GM18508 (cell line): ENCODE measurements at regions not wholly inside any gene's neighbourhood (a gene's known extent, or its start where the extent isn't known, plus 50 kb on each side); places are given as distances from the start of the nearest gene placed in this dataset.
"Not testable (repeated sequence)": the region's sequence is repeated elsewhere in the genome, so short reads cannot be mapped to it uniquely, and the experiment has no call there.

Experiments
- ATAC-seq: cut with Tn5 transposase; IDR thresholded peaks from one replicate; pipeline ENCODE4 v1.9.1; 2021; ENCODE audit warnings: moderate number of reproducible peaks; ENCODE audit not compliant: insufficient read depth, unreplicated experiment

DNA sequence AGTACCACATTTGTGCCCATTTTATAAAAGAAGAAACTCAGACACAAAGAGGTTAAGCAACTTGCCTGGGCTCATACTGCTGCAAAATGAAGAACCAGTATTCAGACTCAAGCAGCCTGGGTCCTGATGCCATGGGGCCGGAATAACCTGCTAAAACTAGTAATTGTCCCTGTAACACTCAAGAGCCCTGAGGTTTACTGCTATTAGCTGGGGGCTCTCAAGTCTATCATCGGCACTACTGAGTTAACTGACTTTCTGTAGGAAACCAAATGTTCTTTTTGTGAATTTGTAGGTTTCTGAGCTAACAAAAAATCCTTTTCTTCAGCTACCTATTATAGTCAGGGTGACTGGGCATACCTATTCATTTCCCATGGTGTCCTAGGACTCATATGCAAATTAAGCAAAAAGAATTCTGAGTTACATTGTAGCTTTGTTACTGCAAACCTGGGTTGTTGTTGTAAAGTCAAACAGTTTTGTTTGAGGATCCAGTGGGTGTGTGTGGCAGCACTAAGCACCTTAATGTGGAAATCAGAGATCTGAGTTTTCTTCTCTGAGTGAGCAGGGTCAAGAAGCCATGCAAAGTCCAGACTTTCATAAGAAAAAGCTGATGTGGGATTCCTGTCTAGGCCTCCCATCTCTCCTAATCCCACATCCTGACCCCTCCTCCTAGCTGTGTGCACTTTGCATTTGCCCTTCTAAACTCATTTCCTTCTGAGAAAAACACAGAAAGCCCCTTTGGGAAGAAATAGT, 72.4 kb upstream of the TNP1 start:
- ATAC-seq, result no peak

DNA sequence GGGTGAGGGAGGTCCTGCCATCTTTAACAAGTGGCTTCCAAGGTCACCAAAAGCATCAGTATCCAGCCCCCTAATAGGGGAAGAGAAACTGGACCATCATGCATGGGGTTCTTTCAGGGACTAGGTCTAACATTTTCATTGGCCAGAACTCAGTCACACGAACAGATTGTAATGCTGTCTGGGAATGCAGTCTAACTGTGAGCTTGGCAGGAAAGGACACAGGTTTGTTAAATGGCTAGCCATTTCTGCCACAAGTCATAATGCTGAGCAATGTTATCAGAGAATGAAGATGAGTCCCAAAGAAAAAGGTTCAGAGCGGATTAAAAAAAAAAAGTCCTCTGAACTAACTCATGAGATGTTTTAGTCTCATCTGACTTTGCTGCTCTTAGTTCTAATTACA, 70.9 kb upstream of the TNP1 start:
- no peak for ATAC-seq

DNA sequence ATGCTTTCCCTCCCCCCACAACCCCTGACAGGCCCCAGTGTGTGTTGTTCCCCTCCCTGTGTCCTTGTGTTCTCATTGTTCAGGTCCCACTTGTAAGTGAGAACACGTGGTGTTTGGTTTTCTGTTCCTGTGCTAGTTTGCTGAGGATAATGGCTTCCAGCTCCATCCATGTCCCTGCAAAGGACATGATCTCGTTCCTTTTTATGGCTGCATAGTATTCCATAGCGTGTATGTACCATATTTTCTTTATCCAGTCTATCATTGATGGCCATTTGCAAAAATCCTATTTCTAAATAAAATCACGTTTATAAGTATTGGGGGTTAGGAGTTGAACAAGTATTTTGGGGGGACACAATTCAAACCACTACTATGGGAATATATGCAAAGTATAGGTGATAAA, 69.5 kb upstream of the TNP1 start:
- ATAC-seq, result not testable (repeated sequence)

DNA sequence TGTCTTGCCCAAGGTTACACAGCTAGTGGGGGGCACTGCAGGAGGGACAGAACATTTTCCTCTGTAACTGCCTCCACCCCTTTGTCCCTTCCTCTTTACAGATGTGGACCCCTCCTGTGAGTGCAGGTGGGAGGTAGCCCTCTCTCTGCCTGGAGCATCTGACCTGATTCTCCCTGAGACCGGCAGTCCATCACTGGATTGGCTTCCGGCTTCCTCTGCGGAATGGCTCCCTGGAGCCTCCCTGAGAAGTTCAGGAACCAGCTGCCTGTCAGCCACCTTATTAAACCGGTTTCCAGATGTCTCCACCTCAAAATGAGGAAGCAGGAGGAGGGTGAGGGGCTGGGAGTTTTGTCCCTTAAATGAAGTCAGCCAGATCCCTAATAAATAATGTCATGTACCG, 67.3 kb upstream of the TNP1 start:
- ATAC-seq, result no peak

DNA sequence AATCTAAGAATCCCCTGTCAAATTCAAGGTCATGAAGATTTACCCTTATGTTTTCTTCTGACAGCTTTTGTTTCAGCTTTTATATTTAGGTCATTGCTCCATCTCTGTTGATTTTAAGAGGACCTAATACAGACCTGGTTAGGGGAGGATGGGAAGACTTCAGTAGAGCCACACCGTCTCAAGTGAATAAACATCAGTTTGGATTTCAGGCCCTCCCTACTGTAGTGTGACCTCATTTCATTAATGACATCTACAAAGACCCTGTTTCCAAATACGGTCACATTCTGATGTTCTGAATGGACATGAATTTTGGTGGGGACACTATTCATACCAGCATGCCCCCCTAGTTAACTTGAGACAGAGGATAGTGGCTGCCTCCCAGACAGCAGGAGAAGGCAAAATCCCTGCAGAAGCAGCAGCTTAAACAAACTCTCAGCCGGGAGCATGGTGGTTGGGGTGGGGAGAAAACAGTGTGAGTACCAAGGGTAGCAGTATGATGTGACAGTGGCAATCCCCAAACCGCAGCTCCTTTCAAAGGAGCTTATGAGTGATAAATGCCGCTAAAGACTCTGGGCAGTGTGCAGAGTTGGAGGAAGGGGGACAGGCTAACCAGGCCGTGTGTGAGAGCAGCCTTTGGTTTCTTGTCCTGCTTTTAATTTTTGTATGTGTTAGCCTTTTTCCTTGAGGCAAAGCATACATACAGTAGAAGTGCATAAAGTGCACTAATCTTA, 65.9 kb upstream of the TNP1 start:
- no peak for ATAC-seq

DNA sequence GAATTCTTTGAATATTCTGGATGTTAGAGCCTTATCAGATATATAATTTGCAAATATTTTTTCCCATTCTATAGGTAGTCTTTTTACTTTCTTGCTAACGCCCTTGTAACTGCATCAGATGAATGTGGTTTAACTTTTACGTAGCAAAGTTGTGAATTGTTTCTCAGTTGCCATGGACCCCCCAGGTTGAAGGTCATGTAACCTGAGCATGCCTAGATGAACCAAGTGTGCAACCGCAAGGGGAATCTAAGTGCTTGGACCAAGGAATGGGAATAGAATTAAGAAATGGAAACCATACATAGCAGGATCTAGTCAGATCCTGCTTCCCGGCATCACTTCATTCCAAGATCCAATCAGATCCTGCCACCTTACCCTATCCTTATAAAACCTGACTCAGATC, 65.1 kb upstream of the TNP1 start:
- no peak for ATAC-seq

DNA sequence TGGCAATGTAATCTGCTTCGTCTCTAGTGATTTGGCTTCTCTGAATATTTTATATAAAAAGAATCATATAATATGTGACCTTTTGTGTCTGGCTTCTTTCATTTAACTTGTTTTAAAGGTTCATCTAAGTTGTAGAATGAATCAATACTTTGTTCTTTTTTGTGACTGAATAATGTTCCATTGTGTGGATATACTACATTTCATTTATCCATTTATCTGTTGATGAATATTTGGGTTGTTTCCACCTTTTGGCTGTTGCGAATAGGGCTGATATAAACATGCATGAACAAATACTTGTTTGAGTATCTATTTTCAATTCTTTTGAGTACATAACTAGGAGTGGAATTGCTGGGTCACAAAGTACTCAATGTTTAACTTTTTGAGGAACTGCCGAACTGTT, 63.8 kb upstream of the TNP1 start:
- no peak for ATAC-seq

DNA sequence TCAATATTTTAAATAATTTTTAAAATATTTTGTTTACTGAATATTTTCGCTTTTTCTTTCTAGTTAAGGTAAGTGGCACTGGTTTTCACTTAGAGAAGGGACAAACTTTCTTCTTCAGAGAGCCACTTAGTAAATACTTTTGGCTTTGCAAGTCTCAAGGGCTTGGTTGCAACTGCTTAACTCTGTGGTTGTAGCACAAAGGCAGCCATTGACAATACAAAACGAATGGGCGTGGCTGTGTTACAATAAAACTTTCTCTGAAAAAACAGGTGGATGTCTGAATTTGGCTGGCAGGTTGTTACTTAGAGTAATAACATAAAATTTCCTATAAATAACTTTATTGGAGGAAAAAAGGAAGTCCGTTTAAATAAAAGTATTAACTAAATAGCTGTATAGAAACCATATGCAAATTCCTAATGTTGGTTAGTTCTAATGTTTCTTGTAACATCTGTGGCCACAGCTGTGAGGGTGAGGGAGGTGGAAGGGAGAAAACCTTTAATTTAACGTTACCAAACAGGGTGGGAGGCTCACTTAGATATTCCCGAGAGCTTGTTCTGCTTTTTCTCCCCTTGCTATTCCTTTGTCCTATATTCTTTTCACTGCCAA, 62.4 kb upstream of the TNP1 start:
- ATAC-seq, result no peak

DNA sequence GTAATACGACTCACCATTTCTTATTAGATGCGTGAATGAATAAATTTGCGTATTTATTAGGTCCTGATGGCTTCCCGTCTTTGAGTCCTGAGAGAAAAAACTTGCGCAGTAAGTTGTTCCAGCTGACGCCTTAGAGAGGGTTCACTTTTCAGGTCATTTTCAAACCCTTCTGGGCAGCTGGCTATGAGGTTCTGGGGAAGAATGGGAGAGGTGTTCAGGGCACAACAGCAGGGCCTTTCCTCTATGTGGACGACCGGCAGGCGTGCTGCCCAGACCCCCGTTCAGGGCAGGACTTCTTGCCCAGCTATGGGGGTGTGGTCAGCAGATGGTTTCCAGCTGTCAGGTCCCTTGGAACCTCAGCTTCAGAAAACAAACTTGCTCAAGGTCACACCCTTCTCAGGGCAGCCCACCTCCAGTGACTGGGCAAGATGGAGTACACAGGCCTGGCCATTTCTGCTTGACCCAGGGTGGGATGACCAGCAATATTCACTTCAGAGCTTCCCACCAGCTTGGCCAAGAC, 61.1 kb upstream of the TNP1 start:
- no peak for ATAC-seq

DNA sequence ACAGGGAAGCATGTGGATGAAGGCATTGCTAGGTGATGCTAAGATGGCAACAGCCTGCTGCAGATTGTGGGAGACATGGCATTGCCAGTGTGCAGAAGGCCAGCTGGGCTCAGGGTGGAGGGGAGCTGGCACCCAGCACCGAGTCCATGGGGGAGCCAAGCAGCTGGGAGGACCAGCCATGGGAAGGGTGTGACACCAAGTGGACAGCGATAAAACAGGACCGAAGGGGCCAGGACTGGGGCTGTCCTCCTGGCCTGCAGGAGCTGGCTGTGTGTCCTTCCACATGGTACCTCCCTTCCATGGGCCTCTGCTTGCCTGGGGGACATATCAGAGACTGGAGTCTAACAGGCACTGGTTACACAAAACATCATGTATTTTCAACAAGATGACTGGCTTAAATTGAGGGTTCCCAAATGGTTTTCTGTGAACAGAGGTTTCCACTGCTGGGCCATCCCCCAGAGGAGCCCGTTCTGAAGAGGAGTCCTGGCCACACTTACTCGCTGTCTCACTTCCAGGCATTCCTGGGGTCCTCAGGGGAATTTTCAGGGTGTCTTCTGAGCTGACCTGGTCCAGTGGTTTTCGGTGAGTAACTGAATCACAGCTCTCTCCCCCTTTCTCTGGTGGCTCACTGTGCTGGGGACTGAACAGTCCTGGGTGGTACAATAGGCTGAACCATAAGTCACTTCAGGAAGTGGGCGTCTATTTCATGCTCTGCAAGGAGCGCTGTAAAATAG, 60.4 kb upstream of the TNP1 start:
- no peak for ATAC-seq

DNA sequence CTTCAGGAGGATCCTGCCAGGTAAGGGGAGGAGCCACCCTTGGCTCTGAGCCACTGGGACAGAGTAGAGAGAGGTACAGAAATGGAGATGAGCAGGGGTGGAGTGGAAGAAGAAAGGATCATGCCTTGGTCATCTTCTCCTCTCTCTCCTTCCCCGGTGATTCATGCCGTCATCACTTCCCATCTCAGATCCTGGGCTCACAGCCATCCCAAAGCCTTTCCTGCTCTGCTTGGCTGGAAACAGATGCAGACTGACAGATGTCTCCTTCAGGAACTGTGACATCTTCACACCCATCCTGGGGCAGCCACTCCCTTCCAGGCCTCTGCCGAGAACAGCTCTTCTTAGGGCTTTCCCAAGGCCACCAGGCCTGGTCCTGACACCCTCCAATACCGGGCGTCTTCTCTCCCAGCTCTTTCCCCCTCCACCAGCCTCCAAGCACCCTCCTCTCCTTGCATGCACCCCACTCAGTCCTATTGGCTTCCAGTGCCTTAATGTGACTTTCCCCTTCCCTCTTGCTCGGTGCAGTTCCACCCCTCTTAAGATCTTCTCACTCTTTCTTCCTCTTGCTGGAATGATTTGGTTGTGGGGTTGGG, 58.3 kb upstream of the TNP1 start:
- no peak for ATAC-seq

DNA sequence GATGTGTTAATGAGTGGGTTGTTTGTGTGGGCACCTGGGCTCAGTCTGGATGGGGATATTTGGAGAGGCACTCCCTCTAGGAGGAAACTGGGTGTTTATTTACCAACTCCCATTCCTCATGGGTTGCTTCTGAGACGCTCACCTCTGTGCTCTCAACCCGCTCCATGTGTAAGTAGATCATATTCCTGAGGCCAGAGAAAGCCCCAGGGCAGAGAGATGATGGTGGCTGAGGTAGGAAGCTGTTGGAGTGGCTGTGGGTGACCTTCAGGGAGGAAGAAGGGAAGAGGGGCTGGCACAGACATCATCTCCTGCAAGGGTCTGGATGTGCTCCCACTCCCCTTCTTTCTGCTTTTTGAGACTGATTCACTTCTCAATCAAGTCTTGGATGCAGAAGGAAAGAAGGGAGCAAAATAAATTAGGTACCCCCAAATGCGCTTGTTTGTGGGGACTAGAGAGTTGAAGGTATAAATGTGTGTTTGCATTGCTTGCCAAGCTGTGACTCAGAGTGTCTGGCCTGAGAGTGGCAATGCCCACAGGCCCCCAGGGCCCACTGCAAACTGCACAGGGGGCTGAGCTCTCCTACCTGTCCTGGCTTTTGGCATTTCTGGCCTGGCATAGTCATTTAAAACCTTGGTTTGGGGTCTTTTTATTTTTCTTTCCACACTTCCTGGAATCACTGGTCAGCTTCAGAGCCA, 57.2 kb upstream of the TNP1 start:
- no peak for ATAC-seq

DNA sequence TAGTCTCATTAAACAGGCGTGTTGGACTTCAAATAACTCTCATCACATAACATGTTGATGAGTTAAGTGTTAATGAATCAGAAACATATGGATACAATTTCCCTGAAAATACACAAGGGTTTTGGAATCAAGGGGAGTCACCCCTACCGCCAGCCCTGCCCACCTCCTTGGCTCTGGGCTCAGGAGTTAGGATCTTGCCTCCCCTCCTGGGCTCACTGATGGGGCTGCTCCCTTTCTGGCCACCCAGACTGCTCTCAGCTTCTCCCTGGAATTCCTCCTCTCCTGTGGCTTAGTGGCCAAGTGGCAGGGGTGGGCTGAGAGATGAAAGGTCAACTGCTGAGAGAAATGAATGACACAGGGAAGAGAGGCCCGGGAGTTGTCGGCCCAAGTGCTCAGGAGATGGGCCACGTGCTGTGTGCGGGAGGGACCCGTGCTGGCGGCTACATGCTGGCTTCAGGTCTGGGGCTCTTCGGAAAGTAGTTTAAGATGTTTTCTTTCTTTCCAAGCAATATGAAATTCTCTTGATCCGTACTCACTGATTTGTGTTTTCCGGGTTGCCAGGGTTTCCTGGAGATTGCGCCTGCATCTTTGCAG, 55.8 kb upstream of the TNP1 start:
- no peak for ATAC-seq

DNA sequence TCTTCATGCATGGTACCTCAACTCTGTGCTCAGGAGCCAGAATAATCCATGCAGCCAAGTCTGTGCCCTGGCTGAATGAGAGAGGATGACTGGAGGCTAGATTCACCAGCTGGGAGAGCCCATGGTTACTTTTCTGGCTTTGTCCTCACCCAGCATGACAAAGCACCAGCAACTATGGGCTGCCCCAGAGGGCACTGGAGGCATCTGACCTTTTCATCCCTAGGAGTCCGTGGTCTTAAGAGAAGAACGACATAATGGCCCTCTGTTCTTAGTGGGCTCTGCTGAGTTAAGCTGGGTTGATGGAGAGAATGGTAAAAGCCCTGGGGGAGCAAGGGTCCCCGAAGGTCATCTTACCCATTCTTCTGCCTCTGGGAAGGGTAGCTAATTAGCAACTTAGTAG, 54.6 kb upstream of the TNP1 start:
- no peak for ATAC-seq

DNA sequence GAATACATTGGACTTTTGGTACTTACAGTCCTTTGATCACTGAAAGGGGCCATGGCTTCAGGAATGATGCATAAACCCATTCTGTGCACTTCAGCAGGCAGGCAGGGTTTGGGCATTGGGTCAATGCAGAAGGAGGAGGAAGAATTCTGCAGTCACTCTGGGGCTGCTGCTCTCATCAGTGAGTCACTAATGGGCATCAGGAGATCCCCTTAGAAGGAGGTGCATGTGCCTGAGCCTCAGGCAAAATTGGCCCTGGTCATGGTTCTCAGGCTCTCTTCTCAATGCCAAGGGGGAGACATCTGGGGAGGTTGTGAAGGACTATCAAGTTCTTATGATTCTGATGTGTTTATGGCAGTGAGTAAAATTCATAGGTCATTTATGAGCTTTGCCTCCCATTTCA, 52.0 kb upstream of the TNP1 start:
- no peak for ATAC-seq

DNA sequence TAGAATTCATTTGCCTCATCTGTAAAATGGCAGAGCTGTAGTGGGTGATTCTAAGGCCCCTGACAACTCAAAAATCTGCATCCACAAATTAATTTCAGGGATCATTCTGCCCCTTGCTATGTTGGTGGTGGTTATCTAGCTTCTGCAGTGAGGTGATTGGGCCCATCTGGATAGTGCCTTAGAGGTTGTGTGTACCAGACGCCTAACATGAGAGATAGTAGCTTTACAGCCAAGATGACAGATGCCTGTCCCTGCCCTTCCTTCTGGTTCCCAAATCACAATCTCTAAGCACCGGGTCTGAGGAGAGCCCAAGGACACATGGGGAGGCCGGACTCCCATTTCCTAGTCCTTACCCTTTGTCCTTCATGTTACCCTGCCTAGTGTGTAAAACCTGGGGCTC, 51.1 kb upstream of the TNP1 start:
- ATAC-seq, result no peak

DNA sequence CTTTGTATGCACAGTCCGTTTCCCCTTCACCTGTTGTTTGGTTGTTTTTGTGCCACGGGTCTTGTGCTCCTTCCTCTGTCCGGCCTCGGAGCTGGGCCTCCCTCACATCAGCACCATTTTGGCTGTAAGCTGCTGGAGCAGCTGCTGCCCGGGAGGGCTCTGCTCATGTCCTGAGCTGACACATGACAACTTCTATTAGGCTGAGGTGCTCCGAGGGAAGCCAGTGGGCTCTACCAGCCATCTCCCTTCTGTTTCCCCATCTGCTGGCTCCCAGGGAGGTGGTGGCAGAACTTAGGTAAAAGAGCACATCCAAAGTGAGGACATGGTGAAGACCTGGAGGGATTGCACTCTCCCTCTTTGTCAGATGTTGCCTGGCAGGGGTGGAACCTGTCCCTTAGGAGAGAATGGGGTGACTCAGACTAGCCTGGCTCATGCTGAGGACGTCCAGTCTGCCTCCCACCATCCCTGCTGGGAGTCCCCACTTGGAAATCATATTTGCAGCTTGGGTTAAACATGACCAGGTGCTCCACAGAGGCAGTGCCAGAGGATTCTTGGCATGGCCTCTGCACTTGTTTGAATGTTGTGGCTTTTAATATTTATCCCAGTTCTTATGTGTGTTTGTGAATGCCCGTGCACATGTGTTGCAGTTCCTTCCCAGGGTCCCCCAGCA, 49.8 kb upstream of the TNP1 start:
- no peak for ATAC-seq
